ENCODE measurements at regions not wholly inside any gene's neighbourhood (a gene's known extent, or its start where the extent isn't known, plus 50 kb on each side); places are given as distances from the start of the nearest gene placed in this dataset.

GRCh38 chr1:87201768-87202167, 126.9 kb upstream of the LMO4 start:
- no peak overlapping the region; the same call in 2 of the 3 replicates for H3K4me3 Mint-ChIP-seq
- DNase-seq (ENCODE audit: low spot score), result no peak
- H3K27ac ChIP-seq (ENCODE audit: low read depth), result no peak overlapping the region
- no peak for TF ChIP-seq ZNF114 (CRISPR knock-in tag; IDR thresholded peaks at IDR 0.05)
- no peak for TF ChIP-seq EZH2phosphoT487 (IDR thresholded peaks at IDR 0.05; ENCODE audit: unreplicated experiment)
- TF ChIP-seq ZNF331 (CRISPR knock-in tag; IDR thresholded peaks at IDR 0.05; ENCODE audit: low read depth), result no peak
- TF ChIP-seq ZNF462 (CRISPR knock-in tag; IDR thresholded peaks at IDR 0.05), result no peak
- TF ChIP-seq ETS1 (IDR thresholded peaks at IDR 0.05), result no peak
- TF ChIP-seq STAT1 (IDR thresholded peaks at IDR 0.05; ENCODE audit: unreplicated experiment), result no peak
- no peak for TF ChIP-seq CTCF (conservative IDR thresholded peaks at IDR 0.05; ENCODE audit: low read depth in 2 of 2)
- no peak for TF ChIP-seq CREB1 (CRISPR knock-in tag; IDR thresholded peaks at IDR 0.05; ENCODE audit: low read depth)
- TF ChIP-seq EZH2 (IDR thresholded peaks at IDR 0.05; ENCODE audit: low read depth, unreplicated experiment), result no peak
- no peak for TF ChIP-seq REST (IDR thresholded peaks at IDR 0.05; ENCODE audit: unreplicated experiment)
- no peak for TF ChIP-seq JUNB (IDR thresholded peaks at IDR 0.05; ENCODE audit: unreplicated experiment)
- TF ChIP-seq NANOG (IDR thresholded peaks at IDR 0.05; ENCODE audit: borderline replicate concordance), result no peak
- no peaks in the 10 kb centered on the region for H3K36me3 ChIP-seq (ENCODE audit: insufficient read depth)
- no peaks in the 10 kb centered on the region for H3K27me3 ChIP-seq (ENCODE audit: insufficient read depth)
- peaks cover 29% of the 10 kb centered on the region for H3K4me1 Mint-ChIP-seq
- H3K4me1 ChIP-seq (ENCODE audit: insufficient read depth), result peaks cover 7% of the 10 kb centered on the region
- no peak overlapping the region for H3K27ac Mint-ChIP-seq
- no peaks in the 10 kb centered on the region for H3K36me3 Mint-ChIP-seq (ENCODE audit: low read depth)
- peaks cover 11% of the 10 kb centered on the region for H3K9me2 ChIP-seq (ENCODE audit: insufficient read depth)
- H3K27me3 Mint-ChIP-seq (ENCODE audit: insufficient read depth, low read depth, poor library complexity), result no peaks in the 10 kb centered on the region
- H3F3A ChIP-seq (replicated peaks; ENCODE audit: low read depth), result no peaks in the 10 kb centered on the region
- peak; percentile 50 for ATAC-seq
- H4K20me1 ChIP-seq (replicated peaks; ENCODE audit: insufficient read depth), result no peaks in the 10 kb centered on the region
- no peak overlapping the region for H3K4me2 ChIP-seq
- no peaks in the 10 kb centered on the region for H3K9me3 Mint-ChIP-seq
- no peak overlapping the region for H3K4me3 ChIP-seq
- no peaks in the 10 kb centered on the region for H3K79me2 ChIP-seq (replicated peaks; ENCODE audit: insufficient read depth)
- H2AFZ ChIP-seq, result no peak overlapping the region; the same call in 1 of the 2 replicates

All from GM23338 (cell line).